ENCODE measurements at regions not wholly inside any gene's neighbourhood (a gene's known extent, or its start where the extent isn't known, plus 50 kb on each side); places are given as distances from the start of the nearest gene placed in this dataset.

DNA sequence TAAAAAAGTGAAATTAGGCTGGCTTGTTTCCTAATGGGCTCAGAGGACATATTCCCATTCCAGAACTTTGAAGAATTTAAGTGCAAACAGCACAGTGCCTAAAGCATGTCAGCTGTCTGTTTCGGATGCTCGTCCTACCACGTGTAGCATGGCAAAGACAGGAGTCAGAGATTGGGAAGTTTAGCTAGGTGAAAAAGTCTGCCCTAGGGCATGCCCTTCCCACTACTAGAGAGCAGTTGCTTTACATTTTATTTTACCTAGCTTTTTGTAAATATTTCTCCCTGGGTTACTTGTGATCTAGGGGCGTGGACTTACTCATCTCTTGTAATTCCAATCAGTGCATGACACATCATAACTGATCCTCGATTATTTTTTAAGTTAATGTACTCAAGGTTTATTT is 111.1 kb downstream of the LMO4 start:
- no peak for DNase-seq

GRCh38 chr1:87449348-87449963 is 120.8 kb downstream of the LMO4 start:
- DNase-seq, result peak; percentile 86

- DNase-seq, result no peak
Observed at GRCh38 chr1:87450136-87450535, 121.5 kb downstream of the LMO4 start.

- peak; percentile 42 for DNase-seq
Observed at GRCh38 chr1:87450615-87451209, 122.0 kb downstream of the LMO4 start.

GRCh38 chr1:87451229-87451920 is 122.7 kb downstream of the LMO4 start:
- DNase-seq, result no peak

DNA sequence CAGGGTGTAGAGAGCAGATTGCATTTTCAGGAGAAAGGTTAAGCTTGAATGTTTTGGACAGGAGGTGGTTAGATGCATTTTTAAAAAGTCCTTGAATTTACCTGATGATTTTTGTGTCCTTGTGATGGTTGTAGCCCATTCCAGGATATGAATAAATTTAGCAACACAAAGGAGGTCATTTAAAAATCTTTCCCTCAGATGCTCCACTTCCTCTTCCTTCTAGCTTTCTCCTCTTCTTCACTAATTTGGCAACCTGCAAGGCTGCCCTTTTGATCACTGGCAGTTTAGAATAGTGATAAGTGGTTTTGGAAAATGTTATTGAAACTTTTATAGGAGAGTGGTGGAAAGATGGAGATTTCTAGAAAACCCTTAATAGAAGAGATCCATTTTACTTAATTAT is 124.0 kb downstream of the LMO4 start:
- DNase-seq, result no peak

DNA sequence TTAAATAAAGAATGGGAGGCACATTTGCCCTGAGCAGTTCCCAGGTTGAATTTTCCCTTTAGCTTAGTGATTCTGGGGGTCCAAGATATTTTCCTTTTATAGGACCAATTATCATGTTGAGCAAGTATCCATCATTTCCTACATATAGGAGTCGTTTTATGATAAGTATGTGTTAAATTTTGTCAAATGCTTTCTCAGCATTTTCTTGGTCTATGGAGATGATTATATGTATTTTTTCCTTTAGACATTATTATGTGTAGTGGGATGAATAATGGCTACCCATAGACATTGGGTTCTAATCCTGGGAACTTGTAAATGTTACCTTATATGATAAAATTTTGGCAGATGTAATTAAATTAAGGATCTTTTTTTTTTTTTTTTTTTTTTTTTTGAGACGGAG is 128.7 kb downstream of the LMO4 start:
- no peak for DNase-seq

DNA sequence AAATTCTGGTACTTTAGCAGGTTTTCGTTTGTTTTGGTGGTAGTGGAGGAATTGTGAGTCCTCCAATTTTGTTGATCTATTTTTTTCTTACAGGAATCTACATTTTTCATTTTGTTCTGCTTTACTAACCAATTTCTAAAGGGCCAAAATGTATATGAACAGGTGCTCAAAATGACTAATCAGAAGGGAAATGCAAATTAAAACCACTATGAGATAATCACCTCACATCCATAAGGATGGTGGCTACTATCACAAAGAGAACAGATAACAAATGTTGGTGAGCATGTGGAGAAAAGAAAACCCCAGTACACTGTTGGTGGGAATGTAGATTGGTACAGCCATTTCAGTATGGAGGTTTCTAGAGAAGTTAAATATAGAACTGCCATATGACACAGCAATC is 134.2 kb downstream of the LMO4 start:
- no peak for DNase-seq

GRCh38 chr1:87464022-87464490 is 135.4 kb downstream of the LMO4 start:
- DNase-seq, result no peak

- DNase-seq, result no peak
Observed at GRCh38 chr1:87466621-87467020, 137.9 kb downstream of the LMO4 start.

DNA sequence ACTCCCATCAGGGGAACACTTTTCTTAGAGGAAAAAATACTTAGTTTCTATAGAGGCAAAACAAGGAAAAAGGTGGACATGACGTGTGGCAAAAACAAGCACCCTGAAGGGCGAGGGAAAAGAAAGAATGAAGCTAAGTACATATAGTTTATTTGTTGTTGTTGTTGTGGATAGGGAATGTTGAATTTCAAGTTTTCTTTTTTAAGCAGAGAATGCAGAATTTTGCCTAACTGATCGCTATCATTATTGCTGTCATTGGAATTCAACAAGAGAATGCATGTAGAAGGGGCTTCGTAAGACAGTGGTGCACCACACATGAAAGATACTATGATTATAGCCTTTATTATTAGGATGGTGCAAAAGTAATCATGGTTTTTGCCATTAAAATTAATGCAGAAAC is 144.0 kb downstream of the LMO4 start:
- DNase-seq, result no peak

DNA sequence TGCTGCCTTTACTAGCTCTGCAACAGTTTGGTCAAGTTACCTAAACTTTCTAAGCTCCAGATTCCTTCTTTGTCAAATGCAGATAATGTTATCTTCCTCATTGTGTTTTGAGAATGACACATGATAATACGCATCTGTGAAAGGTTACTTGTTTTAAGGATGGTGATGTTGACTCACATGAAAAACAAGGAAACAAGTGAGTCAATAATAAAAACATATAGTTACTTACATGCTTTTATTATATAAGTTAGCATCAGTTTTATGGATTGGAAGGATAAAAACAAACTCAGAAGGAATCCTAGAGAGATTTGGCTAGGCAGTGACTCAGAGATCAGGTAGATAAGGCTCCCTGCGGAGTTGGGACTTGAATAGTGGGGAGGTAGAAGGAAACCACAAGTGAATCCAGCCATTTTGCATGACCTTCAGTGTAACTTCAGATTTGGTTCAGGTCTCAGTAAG is 144.6 kb downstream of the LMO4 start:
- DNase-seq, result no peak

- no peak for DNase-seq
Observed at GRCh38 chr1:87474098-87474497, 145.4 kb downstream of the LMO4 start.

DNA sequence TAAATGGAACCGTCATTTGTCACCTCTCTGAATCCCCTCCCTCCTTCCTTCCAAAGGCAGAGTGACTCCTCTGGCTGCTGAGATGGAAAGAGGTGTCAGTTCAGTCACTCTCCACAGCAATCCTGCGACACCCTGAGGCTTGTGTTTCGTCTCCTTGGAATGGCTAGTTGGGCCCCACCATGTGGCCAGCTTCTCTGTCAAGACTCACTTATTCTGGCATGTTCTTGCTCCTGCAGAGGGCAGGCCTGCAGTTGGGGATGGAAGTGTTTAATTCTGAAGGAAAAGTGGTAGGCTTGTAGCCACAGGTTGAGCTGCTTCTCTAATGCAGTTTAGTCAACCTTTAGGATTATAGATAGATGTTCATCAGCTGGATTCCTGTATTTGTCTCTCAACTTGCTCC is 149.6 kb downstream of the LMO4 start:
- DNase-seq, result no peak

GRCh38 chr1:87495147-87495546 is 166.5 kb downstream of the LMO4 start:
- no peak for DNase-seq

DNA sequence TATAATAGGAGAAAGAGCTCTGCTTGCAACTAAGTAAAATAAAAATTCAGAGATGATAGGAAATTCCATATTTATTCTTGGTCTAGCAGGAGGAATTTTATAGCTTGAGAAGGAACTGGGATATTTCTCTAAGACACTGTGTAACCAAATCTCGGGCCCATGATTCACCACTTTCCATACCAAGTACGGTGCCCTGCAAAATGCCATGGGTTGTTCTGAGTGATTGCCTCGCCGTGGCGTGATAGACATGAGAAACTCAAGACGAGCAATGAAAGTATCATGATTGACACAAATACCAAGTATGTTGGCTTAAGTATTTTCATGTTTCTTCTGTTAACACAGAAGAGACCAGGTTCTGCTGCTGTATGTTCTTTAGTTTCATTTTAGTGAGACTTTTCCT is 167.2 kb downstream of the LMO4 start:
- DNase-seq, result no peak

- no peak for DNase-seq
Observed at GRCh38 chr1:87497380-87498203, 168.9 kb downstream of the LMO4 start.

DNA sequence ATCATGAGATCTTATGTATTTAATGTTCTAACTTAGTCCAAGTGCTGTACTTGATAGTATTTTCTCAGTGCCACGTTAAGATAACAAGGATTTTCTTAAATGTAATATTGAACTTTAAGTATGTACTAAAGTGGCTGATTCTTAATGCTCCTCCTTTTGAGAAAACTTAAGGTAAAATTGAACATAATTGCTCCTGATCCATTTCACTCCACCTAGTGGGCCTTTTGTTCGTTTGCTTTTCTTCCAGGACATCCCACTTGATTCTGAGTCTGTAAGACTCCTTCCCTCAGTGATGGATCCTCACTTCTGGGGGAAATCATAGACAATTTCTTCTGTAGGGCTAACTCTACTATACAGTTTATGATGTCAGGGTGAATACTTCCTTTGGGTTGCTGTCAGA is 173.1 kb downstream of the LMO4 start:
- no peak for DNase-seq

- DNase-seq, result no peak
Observed at GRCh38 chr1:87505391-87505983, 176.8 kb downstream of the LMO4 start.

DNA sequence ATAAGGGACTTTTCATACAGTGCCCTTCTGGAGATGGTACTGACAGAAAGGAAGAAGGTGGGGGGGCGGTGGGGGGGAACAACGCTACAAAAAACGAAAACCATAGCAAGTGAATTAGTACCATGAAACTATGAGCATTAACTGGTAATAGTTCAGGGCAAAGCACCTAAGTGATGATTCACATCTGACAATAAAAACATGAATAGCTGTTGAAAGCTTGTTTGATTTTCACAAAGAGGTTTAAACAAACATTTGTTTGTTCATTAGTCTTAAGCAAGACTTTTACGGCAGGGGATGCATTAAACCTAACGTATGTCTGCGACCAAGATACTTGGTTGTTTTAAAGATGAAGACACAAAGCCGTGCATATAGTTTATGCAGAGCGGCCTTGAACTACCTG is 177.5 kb downstream of the LMO4 start:
- peak; percentile 18 for DNase-seq

GRCh38 chr1:87508247-87508787 is 179.6 kb downstream of the LMO4 start:
- DNase-seq, result no peak

DNA sequence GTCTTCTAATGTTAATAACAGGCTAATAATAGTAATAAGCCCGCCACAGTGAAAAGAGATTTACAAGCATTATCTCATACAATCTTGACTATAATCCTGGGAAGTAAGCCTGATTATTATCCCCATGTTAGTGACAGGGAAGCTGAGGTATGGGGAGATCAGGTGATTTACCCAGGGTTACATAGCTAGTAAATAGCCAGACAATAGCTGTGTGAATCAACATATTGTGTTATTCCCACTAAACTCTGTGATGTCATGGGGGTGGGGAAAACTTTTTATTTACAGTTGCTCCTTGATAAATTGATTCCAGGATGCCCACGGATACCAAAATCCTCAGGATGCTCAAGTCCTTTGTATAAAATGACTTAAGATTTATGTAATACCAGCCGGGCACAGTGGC is 181.9 kb downstream of the LMO4 start:
- DNase-seq, result no peak

DNA sequence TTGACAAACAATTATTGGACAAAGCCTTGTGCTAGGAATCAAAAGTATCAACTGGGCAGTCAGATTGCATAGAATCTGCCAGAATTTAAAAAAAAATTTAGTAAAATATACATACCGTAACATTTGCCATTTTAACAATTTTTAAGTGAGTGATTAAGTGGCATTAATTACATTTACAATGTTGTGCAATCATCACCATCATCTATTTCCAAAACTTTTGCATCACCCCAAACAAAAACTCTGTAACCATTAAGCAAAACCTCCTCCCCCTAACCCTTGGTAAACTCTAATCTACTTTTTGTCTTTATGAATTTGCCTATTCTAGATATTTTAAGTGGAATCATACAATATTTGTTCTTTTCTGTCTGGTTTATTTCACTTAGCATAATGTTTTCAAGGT is 182.8 kb downstream of the LMO4 start:
- no peak for DNase-seq
